ENCODE measurements at regions not wholly inside any gene's neighbourhood (a gene's known extent, or its start where the extent isn't known, plus 50 kb on each side); places are given as distances from the start of the nearest gene placed in this dataset.

- TF ChIP-seq POLR2A (IDR thresholded peaks at IDR 0.05) (no peak), CTCF (IDR thresholded peaks at IDR 0.05) (no peak), EP300 (IDR thresholded peaks at IDR 0.05) (no peak)
Measured at GRCh38 chr13:97549201-97549600, 115.2 kb downstream of the RAP2A start.
